A549 (cell line): ENCODE measurements at regions not wholly inside any gene's neighbourhood (a gene's known extent, or its start where the extent isn't known, plus 50 kb on each side); places are given as distances from the start of the nearest gene placed in this dataset.

Experiments used
- ATAC-seq, 2 experiments: fragments of 200-7000 bp in 1 of 2; fragments of >200 bp in 1 of 2; cut with Nextera tagmentation in 1 of 2; cut with Tn5 transposase in 1 of 2; 3 replicates each; pipeline versions ENCODE4 v1.8.0 to v1.9.1; 2018 to 2020; ENCODE audit warnings: mild to moderate bottlenecking in 1 of 2, moderate library complexity in 1 of 2
- CTCF ChIA-PET: fragments of 300-600 bp; sonication (Branson Sonifier 250); formaldehyde crosslinking; extraction: SDS; loops from one replicate; lab custom pipeline; 2021; ENCODE audit warnings: antibody characterized with exemption, inconsistent platforms; lab: Yijun Ruan, JAX
- POLR2A ChIA-PET: fragments of 350-600 bp; formaldehyde crosslinking; extraction: SDS; loops from one replicate; lab custom pipeline; 2021; ENCODE audit warnings: antibody characterized with exemption, inconsistent platforms; lab: Yijun Ruan, JAX
- DNase-seq, 2 experiments: peaks; one replicate each; pipeline versions ENCODE4 v3.0.0 to v3.0.0-alpha.2; 2011 to 2016; ENCODE audit warnings: low read depth in 1 of 2, low spot score in 1 of 2
- FAIRE-seq: peaks from 2 replicates; lab custom pipeline; 2011; peaks lifted over from hg19 to GRCh38; lab: Jason Lieb, UNC
- H3K27ac ChIP-seq, 2 experiments: fragments of >200 bp; sonication (Bioruptor Twin); formaldehyde crosslinking; 3 replicates each; pipeline ENCODE4 v1.5.1; 2016 to 2017
- H3K4me1 ChIP-seq: fragments of >200 bp; sonication (Bioruptor Twin); formaldehyde crosslinking; 3 replicates; pipeline ENCODE4 v1.6.1; 2016
- H3K4me2 ChIP-seq: fragments of >200 bp; sonication (Bioruptor Twin); formaldehyde crosslinking; 3 replicates; pipeline ENCODE4 v1.6.1; 2016
- H3K4me3 ChIP-seq: fragments of >200 bp; sonication (Bioruptor Twin); formaldehyde crosslinking; 3 replicates; pipeline ENCODE4 v1.5.1; 2016
- H3K9me3 ChIP-seq: fragments of >200 bp; sonication (Bioruptor Twin); formaldehyde crosslinking; 3 replicates; pipeline ENCODE4 v1.6.1; 2016
- BHLHE40 ChIP-seq: IDR thresholded peaks from 2 replicates; pipeline ENCODE4 v1.6.1; 2012; ENCODE audit warnings: low read depth, low read length, inconsistent platforms
- CEBPB ChIP-seq, 2 experiments: fragments of >200 bp in 1 of 2; sonication (Bioruptor Twin) in 1 of 2; formaldehyde crosslinking in 1 of 2; IDR thresholded peaks; 2 replicates each; pipeline ENCODE4 v1.6.1; 2012 to 2016
- EHMT2 ChIP-seq: fragments of 200-600 bp; sonication (generic); IDR thresholded peaks from 2 replicates; pipeline ENCODE4 v1.6.1; 2016; ENCODE audit warnings: antibody characterized with exemption, low read depth, mild to moderate bottlenecking, moderate library complexity
- EP300 ChIP-seq, 2 experiments: fragments of >200 bp; sonication (Bioruptor Twin); formaldehyde crosslinking; IDR thresholded peaks; 2 replicates in 1 of 2; 3 replicates in 1 of 2; pipeline ENCODE4 v1.6.1; 2016 to 2017
- ESRRA ChIP-seq: fragments of 150-350 bp; IDR thresholded peaks from 2 replicates; pipeline ENCODE4 v1.6.1; 2014; ENCODE audit warnings: mild to moderate bottlenecking, low read length, borderline replicate concordance
- FOSB ChIP-seq: fragments of 250-450 bp; sonication (Bioruptor Pico); IDR thresholded peaks from 2 replicates; pipeline ENCODE4 v1.5.0; 2020; ENCODE audit warnings: mild to moderate bottlenecking, moderate library complexity
- FOSL2 ChIP-seq, 2 experiments: fragments of 450-650 bp in 1 of 2; fragments of >200 bp in 1 of 2; sonication (Bioruptor Twin) in 1 of 2; formaldehyde crosslinking; IDR thresholded peaks; 2 replicates each; pipeline versions ENCODE4 v1.5.0 to v1.6.1; 2016 to 2020; ENCODE audit warnings: mild to moderate bottlenecking in 1 of 2, moderate library complexity in 1 of 2
- HEYL ChIP-seq: fragments of 250-450 bp; sonication (Bioruptor Pico); IDR thresholded peaks from 2 replicates; pipeline ENCODE4 v1.8.0; 2021; ENCODE audit warnings: mild to moderate bottlenecking, moderate library complexity
- HOXB5 ChIP-seq: fragments of 250-450 bp; sonication (Bioruptor Pico); IDR thresholded peaks from 2 replicates; pipeline ENCODE4 v1.5.0; 2020; ENCODE audit warnings: mild to moderate bottlenecking, moderate library complexity
- JUN ChIP-seq, 2 experiments: fragments of >200 bp; sonication (Bioruptor Twin); formaldehyde crosslinking; IDR thresholded peaks; 2 replicates in 1 of 2; 3 replicates in 1 of 2; pipeline ENCODE4 v1.6.1; 2016 to 2017
- KDM1A ChIP-seq: fragments of 200-600 bp; sonication (generic); IDR thresholded peaks from 2 replicates; pipeline ENCODE4 v1.6.1; 2016; ENCODE audit warnings: low read depth, mild to moderate bottlenecking
- MAFK ChIP-seq: fragments of 450-650 bp; IDR thresholded peaks from 2 replicates; pipeline ENCODE4 v1.6.1; 2014; ENCODE audit not compliant: partially characterized antibody
- MAZ ChIP-seq: fragments of 150-350 bp; IDR thresholded peaks from 2 replicates; pipeline ENCODE4 v1.6.1; 2014; ENCODE audit warnings: antibody characterized with exemption, low read depth, low read length, borderline replicate concordance
- PHF8 ChIP-seq: fragments of 200-600 bp; sonication (generic); IDR thresholded peaks from 2 replicates; pipeline ENCODE4 v1.6.1; 2016; ENCODE audit warnings: low read depth, mild to moderate bottlenecking, antibody characterized with exemption, moderate library complexity, borderline replicate concordance
- POLR2AphosphoS2 ChIP-seq: conservative IDR thresholded peaks from 2 replicates; pipeline ENCODE4 v1.6.1; 2012; ENCODE audit warnings: low read length, improper control_type of control experiment, inconsistent platforms
- RARB ChIP-seq: fragments of 250-450 bp; sonication (Bioruptor Pico); IDR thresholded peaks from 2 replicates; pipeline ENCODE4 v1.8.0; 2021; ENCODE audit warnings: mild to moderate bottlenecking, moderate library complexity
- RCOR1 ChIP-seq: fragments of 150-350 bp; IDR thresholded peaks from 2 replicates; pipeline ENCODE4 v1.6.1; 2014; ENCODE audit warnings: antibody characterized with exemption, low read length, low read depth
- RFX5 ChIP-seq: fragments of 450-650 bp; IDR thresholded peaks from 2 replicates; pipeline ENCODE4 v1.7.1; 2014; ENCODE audit warnings: antibody characterized with exemption, mild to moderate bottlenecking, moderate library complexity
- RNF2 ChIP-seq: fragments of 200-600 bp; sonication (generic); IDR thresholded peaks from 2 replicates; pipeline ENCODE4 v1.6.1; 2016; ENCODE audit warnings: low read depth, mild to moderate bottlenecking, antibody characterized with exemption, moderate library complexity, borderline replicate concordance
- SREBF2 ChIP-seq: fragments of 450-650 bp; IDR thresholded peaks from 2 replicates; pipeline ENCODE4 v1.6.1; 2014; ENCODE audit warnings: mild to moderate bottlenecking, moderate library complexity
- TFCP2L1 ChIP-seq: fragments of 250-450 bp; sonication (Bioruptor Pico); IDR thresholded peaks from 2 replicates; pipeline ENCODE4 v1.5.0; 2021; ENCODE audit warnings: mild to moderate bottlenecking
- ZC3H11A ChIP-seq: fragments of 450-650 bp; IDR thresholded peaks from 2 replicates; pipeline ENCODE4 v1.6.1; 2014; ENCODE audit warnings: antibody characterized with exemption, mild to moderate bottlenecking
- ZFP36 ChIP-seq: fragments of 450-650 bp; IDR thresholded peaks from 2 replicates; pipeline ENCODE4 v1.6.1; 2014; ENCODE audit warnings: borderline replicate concordance; ENCODE audit not compliant: partially characterized antibody
- WGBS: methylation state at CpG from one replicate; pipeline ENCODE4 v1.1.6; 2017; ENCODE audit errors: missing lambda C conversion rate; 5-methylcytosine and 5-hydroxymethylcytosine counted together
- TF ChIP-seq, protein P1 (sequence below): fragments of >200 bp; sonication (Bioruptor Twin); formaldehyde crosslinking; IDR thresholded peaks from 3 replicates; pipeline ENCODE4 v1.6.1; 2016
- TF ChIP-seq, protein P2 (sequence below): IDR thresholded peaks from 2 replicates; pipeline ENCODE4 v1.6.1; 2012; ENCODE audit warnings: low read depth, borderline replicate concordance
- TF ChIP-seq, protein P3 (sequence below): fragments of 450-650 bp; IDR thresholded peaks from 2 replicates; pipeline ENCODE4 v1.6.1; 2014; ENCODE audit warnings: antibody characterized with exemption
- TF ChIP-seq, protein P4 (sequence below): IDR thresholded peaks from 2 replicates; pipeline ENCODE4 v1.6.1; 2012

DNA sequence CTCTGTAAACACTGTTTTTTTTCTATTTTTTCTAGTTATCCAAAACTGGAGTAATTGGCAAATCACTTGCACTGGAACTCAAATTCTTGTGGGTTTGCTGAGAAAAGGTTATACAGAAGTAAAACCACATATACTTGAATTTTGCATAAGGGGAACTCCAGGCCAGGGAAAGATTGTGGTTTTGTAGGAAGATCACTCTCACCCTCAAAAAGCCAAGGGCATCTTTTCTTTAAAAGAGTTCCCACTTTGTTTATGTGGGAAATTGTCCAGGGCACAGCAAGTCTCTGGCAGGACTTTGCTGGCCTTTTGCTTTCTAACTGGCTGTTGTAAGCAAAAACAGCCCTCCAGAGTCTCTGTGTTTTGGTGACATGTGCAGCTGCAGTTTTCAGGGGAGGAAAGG, 340.3 kb upstream of the RBMS3 start:
- ChIA-PET POLR2A (no interaction called here), CTCF (no interaction called here)
- TF ChIP-seq JUN (IDR thresholded peaks at IDR 0.05) (no peak), ZC3H11A (no peak), RNF2 (no peak), HOXB5 (no peak), FOSB (no peak), EHMT2 (no peak), ESRRA (no peak), HEYL (CRISPR knock-in tag) (no peak), POLR2AphosphoS2 (no peak), ZFP36 (no peak), BHLHE40 (no peak), FOSL2 (IDR thresholded peaks at IDR 0.05) (no peak), FOSL2 (CRISPR knock-in tag; IDR thresholded peaks at IDR 0.05) (no peak), SREBF2 (no peak), EP300 (IDR thresholded peaks at IDR 0.05) (no peak), RCOR1 (no peak), MAZ (no peak)
- TF ChIP-seq, protein P1, sequence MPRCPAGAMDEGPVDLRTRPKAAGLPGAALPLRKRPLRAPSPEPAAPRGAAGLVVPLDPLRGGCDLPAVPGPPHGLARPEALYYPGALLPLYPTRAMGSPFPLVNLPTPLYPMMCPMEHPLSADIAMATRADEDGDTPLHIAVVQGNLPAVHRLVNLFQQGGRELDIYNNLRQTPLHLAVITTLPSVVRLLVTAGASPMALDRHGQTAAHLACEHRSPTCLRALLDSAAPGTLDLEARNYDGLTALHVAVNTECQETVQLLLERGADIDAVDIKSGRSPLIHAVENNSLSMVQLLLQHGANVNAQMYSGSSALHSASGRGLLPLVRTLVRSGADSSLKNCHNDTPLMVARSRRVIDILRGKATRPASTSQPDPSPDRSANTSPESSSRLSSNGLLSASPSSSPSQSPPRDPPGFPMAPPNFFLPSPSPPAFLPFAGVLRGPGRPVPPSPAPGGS = no peak
- TF ChIP-seq, protein P2, sequence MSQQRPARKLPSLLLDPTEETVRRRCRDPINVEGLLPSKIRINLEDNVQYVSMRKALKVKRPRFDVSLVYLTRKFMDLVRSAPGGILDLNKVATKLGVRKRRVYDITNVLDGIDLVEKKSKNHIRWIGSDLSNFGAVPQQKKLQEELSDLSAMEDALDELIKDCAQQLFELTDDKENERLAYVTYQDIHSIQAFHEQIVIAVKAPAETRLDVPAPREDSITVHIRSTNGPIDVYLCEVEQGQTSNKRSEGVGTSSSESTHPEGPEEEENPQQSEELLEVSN = no peak
- TF ChIP-seq, protein P3, sequence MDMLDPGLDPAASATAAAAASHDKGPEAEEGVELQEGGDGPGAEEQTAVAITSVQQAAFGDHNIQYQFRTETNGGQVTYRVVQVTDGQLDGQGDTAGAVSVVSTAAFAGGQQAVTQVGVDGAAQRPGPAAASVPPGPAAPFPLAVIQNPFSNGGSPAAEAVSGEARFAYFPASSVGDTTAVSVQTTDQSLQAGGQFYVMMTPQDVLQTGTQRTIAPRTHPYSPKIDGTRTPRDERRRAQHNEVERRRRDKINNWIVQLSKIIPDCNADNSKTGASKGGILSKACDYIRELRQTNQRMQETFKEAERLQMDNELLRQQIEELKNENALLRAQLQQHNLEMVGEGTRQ = no peak
- Histone ChIP-seq H3K4me2 (no peak overlapping the region), H3K4me3 (no peak overlapping the region), H3K27ac (no peak overlapping the region), H3K4me1 (no peaks in the 10 kb centered on the region), H3K9me3 (no peaks in the 10 kb centered on the region)
- DNase-seq (no peak), ATAC-seq (no peak), FAIRE-seq (no peak)

DNA sequence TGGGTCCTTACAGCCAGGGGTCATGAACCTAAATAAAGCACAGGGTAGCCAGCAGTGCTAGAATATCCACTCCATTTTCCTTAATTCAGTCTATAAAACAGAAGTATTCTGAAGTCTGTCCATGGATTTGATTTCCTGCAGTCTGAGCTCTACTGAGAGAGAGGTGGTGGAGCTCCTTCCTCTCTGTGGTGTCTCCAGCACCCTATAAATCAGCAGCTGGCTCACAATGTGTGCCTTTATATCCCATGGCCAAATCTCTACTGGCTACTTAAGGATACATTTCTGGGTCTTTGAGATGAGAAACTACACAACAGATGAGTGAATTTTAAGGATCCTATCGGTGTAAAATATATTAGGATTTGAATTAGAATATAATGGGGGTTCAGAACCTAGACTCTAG, 339.9 kb upstream of the RBMS3 start:
- no peaks in the 10 kb centered on the region for H3K4me1 ChIP-seq
- no peak overlapping the region for H3K4me3 ChIP-seq
- no peak for ATAC-seq
- no peaks in the 10 kb centered on the region for H3K9me3 ChIP-seq
- no peak for DNase-seq
- 14% methylated on average over 1 of the region's 1 CpG for WGBS
- H3K27ac ChIP-seq = no peak overlapping the region
- no peak for TF ChIP-seq KDM1A
- no peak for TF ChIP-seq CEBPB (IDR thresholded peaks at IDR 0.05)
- TF ChIP-seq RFX5 = no peak
- TF ChIP-seq, protein P2 = no peak
- TF ChIP-seq MAFK = no peak
- TF ChIP-seq, protein P4, sequence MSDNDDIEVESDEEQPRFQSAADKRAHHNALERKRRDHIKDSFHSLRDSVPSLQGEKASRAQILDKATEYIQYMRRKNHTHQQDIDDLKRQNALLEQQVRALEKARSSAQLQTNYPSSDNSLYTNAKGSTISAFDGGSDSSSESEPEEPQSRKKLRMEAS = no peak
- TF ChIP-seq RARB (CRISPR knock-in tag) = no peak
- TF ChIP-seq BHLHE40 = no peak
- TF ChIP-seq TFCP2L1 (CRISPR knock-in tag) = no peak
- no peak for TF ChIP-seq PHF8
- no peak for TF ChIP-seq JUN (IDR thresholded peaks at IDR 0.05)
- TF ChIP-seq, all 56 proteins: peak for 0
- FAIRE-seq = no peak
- no peak overlapping the region for H3K4me2 ChIP-seq
- POLR2A ChIA-PET = no interaction called here
- CTCF ChIA-PET = no interaction called here
